ENCODE measurements at regions not wholly inside any gene's neighbourhood (a gene's known extent, or its start where the extent isn't known, plus 50 kb on each side); places are given as distances from the start of the nearest gene placed in this dataset.

- no peak overlapping the region for H4K8ac ChIP-seq (ENCODE audit: low read depth, low read length)
- no peak overlapping the region for H2AK5ac ChIP-seq (ENCODE audit: low read length)
These were observed 75.3 kb upstream of the OLFM1 start for GRCh38 chr9:135012166-135012565.

GRCh38 chr9:135014311-135015010, 73.0 kb upstream of the OLFM1 start:
- Histone ChIP-seq H2AK5ac (ENCODE audit: low read length) (no peak overlapping the region), H3K9me3 (ENCODE audit: insufficient read depth, low read depth, low read length) (peaks cover 6% of the 10 kb centered on the region), H3K36me3 (ENCODE audit: control insufficient read depth in 1 of 2, insufficient read depth in 2 of 2, low read length in 2 of 2) (no peaks in the 10 kb centered on the region), H3K27me3 (ENCODE audit: insufficient read depth, low read length) (no peaks in the 10 kb centered on the region), H3K4me3 (ENCODE audit: low read depth, low read length) (no peak overlapping the region), H3K79me2 (ENCODE audit: control insufficient read depth, insufficient read depth, low read length, poor library complexity) (no peaks in the 10 kb centered on the region), H4K8ac (ENCODE audit: low read depth, low read length) (no peak overlapping the region), H3K9ac (ENCODE audit: low read length) (no peak overlapping the region), H2BK12ac (ENCODE audit: low read length) (no peak overlapping the region), H3K14ac (ENCODE audit: low read length) (no peak overlapping the region), H3K4ac (ENCODE audit: low read depth, low read length) (no peak overlapping the region), H4K91ac (ENCODE audit: low read depth, low read length) (no peak overlapping the region), H4K12ac (ENCODE audit: low read depth, low read length) (no peak overlapping the region), H3K79me1 (ENCODE audit: low read length) (no peaks in the 10 kb centered on the region), H2BK5ac (ENCODE audit: low read depth, low read length, poor library complexity) (no peak overlapping the region), H3K18ac (ENCODE audit: low read length) (no peak overlapping the region), H2AFZ (ENCODE audit: insufficient read depth, low read length, poor library complexity) (no peak overlapping the region), H3K4me1 (ENCODE audit: control insufficient read depth in 1 of 2, insufficient read depth in 2 of 2, low read length in 2 of 2) (no peaks in the 10 kb centered on the region), H2BK120ac (ENCODE audit: insufficient read depth, low read length, poor library complexity) (no peak overlapping the region), H3K4me2 (ENCODE audit: low read length) (no peak overlapping the region), H3K23ac (ENCODE audit: low read length) (no peak overlapping the region), H3K27ac (ENCODE audit: low read depth, low read length) (no peak overlapping the region)
- DNase-seq, result no peak
- no CpG with 5 or more reads among the region's 24 CpGs for WGBS (ENCODE audit: extremely low coverage, insufficient coverage, insufficient read length)

More at GRCh38 chr9:135012166-135012565, 75.3 kb upstream of the OLFM1 start:
- H3K4me2 ChIP-seq (ENCODE audit: low read length), result no peak overlapping the region
- no peaks in the 10 kb centered on the region for H3K4me1 ChIP-seq (ENCODE audit: control insufficient read depth in 1 of 2, insufficient read depth in 2 of 2, low read length in 2 of 2)
- no peak overlapping the region for H4K12ac ChIP-seq (ENCODE audit: low read depth, low read length)
- H3K9me3 ChIP-seq (ENCODE audit: insufficient read depth, low read depth, low read length), result peaks cover 4% of the 10 kb centered on the region
- no peak overlapping the region for H3K14ac ChIP-seq (ENCODE audit: low read length)
- H3K18ac ChIP-seq (ENCODE audit: low read length), result no peak overlapping the region
- H2BK120ac ChIP-seq (ENCODE audit: insufficient read depth, low read length, poor library complexity), result no peak overlapping the region
- no CpG with 5 or more reads among the region's 5 CpGs for WGBS (ENCODE audit: extremely low coverage, insufficient coverage, insufficient read length)
- H3K79me1 ChIP-seq (ENCODE audit: low read length), result no peaks in the 10 kb centered on the region
- H3K4me3 ChIP-seq (ENCODE audit: low read depth, low read length), result no peak overlapping the region
- no peak overlapping the region for H4K91ac ChIP-seq (ENCODE audit: low read depth, low read length)
- no peak for DNase-seq
- H3K27ac ChIP-seq (ENCODE audit: low read depth, low read length), result no peak overlapping the region
- no peaks in the 10 kb centered on the region for H3K79me2 ChIP-seq (ENCODE audit: control insufficient read depth, insufficient read depth, low read length, poor library complexity)
- H3K9ac ChIP-seq (ENCODE audit: low read length), result no peak overlapping the region
- no peak overlapping the region for H3K23ac ChIP-seq (ENCODE audit: low read length)
- no peak overlapping the region for H2BK12ac ChIP-seq (ENCODE audit: low read length)
- no peaks in the 10 kb centered on the region for H3K27me3 ChIP-seq (ENCODE audit: insufficient read depth, low read length)
- no peak overlapping the region for H3K4ac ChIP-seq (ENCODE audit: low read depth, low read length)
- no peaks in the 10 kb centered on the region for H3K36me3 ChIP-seq (ENCODE audit: control insufficient read depth in 1 of 2, insufficient read depth in 2 of 2, low read length in 2 of 2)
- no peak overlapping the region for H2BK5ac ChIP-seq (ENCODE audit: low read depth, low read length, poor library complexity)
- no peak overlapping the region for H2AFZ ChIP-seq (ENCODE audit: insufficient read depth, low read length, poor library complexity)

GRCh38 chr9:135015096-135015495, 72.4 kb upstream of the OLFM1 start:
- Histone ChIP-seq H2BK5ac (ENCODE audit: low read depth, low read length, poor library complexity) (no peak overlapping the region), H3K18ac (ENCODE audit: low read length) (no peak overlapping the region), H2AFZ (ENCODE audit: insufficient read depth, low read length, poor library complexity) (no peak overlapping the region), H2BK120ac (ENCODE audit: insufficient read depth, low read length, poor library complexity) (no peak overlapping the region), H3K27me3 (ENCODE audit: insufficient read depth, low read length) (no peaks in the 10 kb centered on the region), H3K27ac (ENCODE audit: low read depth, low read length) (no peak overlapping the region), H3K9me3 (ENCODE audit: insufficient read depth, low read depth, low read length) (peaks cover 6% of the 10 kb centered on the region), H4K8ac (ENCODE audit: low read depth, low read length) (no peak overlapping the region), H3K36me3 (ENCODE audit: control insufficient read depth in 1 of 2, insufficient read depth in 2 of 2, low read length in 2 of 2) (no peaks in the 10 kb centered on the region), H3K79me2 (ENCODE audit: control insufficient read depth, insufficient read depth, low read length, poor library complexity) (no peaks in the 10 kb centered on the region), H2BK12ac (ENCODE audit: low read length) (no peak overlapping the region), H3K9ac (ENCODE audit: low read length) (no peak overlapping the region), H2AK5ac (ENCODE audit: low read length) (no peak overlapping the region), H3K4me3 (ENCODE audit: low read depth, low read length) (no peak overlapping the region), H3K4me2 (ENCODE audit: low read length) (no peak overlapping the region), H3K4ac (ENCODE audit: low read depth, low read length) (no peak overlapping the region), H3K23ac (ENCODE audit: low read length) (no peak overlapping the region), H3K79me1 (ENCODE audit: low read length) (no peaks in the 10 kb centered on the region), H3K4me1 (ENCODE audit: control insufficient read depth in 1 of 2, insufficient read depth in 2 of 2, low read length in 2 of 2) (no peaks in the 10 kb centered on the region), H4K12ac (ENCODE audit: low read depth, low read length) (no peak overlapping the region), H4K91ac (ENCODE audit: low read depth, low read length) (no peak overlapping the region), H3K14ac (ENCODE audit: low read length) (no peak overlapping the region)
- WGBS (ENCODE audit: extremely low coverage, insufficient coverage, insufficient read length), result no CpG with 5 or more reads among the region's 13 CpGs
- no peak for DNase-seq

GRCh38 chr9:135015565-135015964, 71.9 kb upstream of the OLFM1 start:
- WGBS (ENCODE audit: extremely low coverage, insufficient coverage, insufficient read length), result no CpG with 5 or more reads among the region's 6 CpGs
- H2BK5ac ChIP-seq (ENCODE audit: low read depth, low read length, poor library complexity), result no peak overlapping the region
- no peaks in the 10 kb centered on the region for H3K4me1 ChIP-seq (ENCODE audit: control insufficient read depth in 1 of 2, insufficient read depth in 2 of 2, low read length in 2 of 2)
- no peak overlapping the region for H2BK12ac ChIP-seq (ENCODE audit: low read length)
- H3K27ac ChIP-seq (ENCODE audit: low read depth, low read length), result no peak overlapping the region
- no peak overlapping the region for H3K14ac ChIP-seq (ENCODE audit: low read length)
- H3K4me3 ChIP-seq (ENCODE audit: low read depth, low read length), result no peak overlapping the region
- DNase-seq, result no peak
- no peak overlapping the region for H4K91ac ChIP-seq (ENCODE audit: low read depth, low read length)
- no peak overlapping the region for H3K4ac ChIP-seq (ENCODE audit: low read depth, low read length)
- H3K27me3 ChIP-seq (ENCODE audit: insufficient read depth, low read length), result no peaks in the 10 kb centered on the region
- no peaks in the 10 kb centered on the region for H3K79me1 ChIP-seq (ENCODE audit: low read length)
- H3K9ac ChIP-seq (ENCODE audit: low read length), result no peak overlapping the region
- H3K4me2 ChIP-seq (ENCODE audit: low read length), result no peak overlapping the region
- no peak overlapping the region for H4K12ac ChIP-seq (ENCODE audit: low read depth, low read length)
- no peak overlapping the region for H2AFZ ChIP-seq (ENCODE audit: insufficient read depth, low read length, poor library complexity)
- H3K18ac ChIP-seq (ENCODE audit: low read length), result no peak overlapping the region
- H3K79me2 ChIP-seq (ENCODE audit: control insufficient read depth, insufficient read depth, low read length, poor library complexity), result no peaks in the 10 kb centered on the region
- peaks cover 6% of the 10 kb centered on the region for H3K9me3 ChIP-seq (ENCODE audit: insufficient read depth, low read depth, low read length)
- H3K23ac ChIP-seq (ENCODE audit: low read length), result no peak overlapping the region
- no peaks in the 10 kb centered on the region for H3K36me3 ChIP-seq (ENCODE audit: control insufficient read depth in 1 of 2, insufficient read depth in 2 of 2, low read length in 2 of 2)
- H4K8ac ChIP-seq (ENCODE audit: low read depth, low read length), result no peak overlapping the region
- no peak overlapping the region for H2AK5ac ChIP-seq (ENCODE audit: low read length)
- no peak overlapping the region for H2BK120ac ChIP-seq (ENCODE audit: insufficient read depth, low read length, poor library complexity)

Data from trophoblast cell (in vitro differentiated cells and primary cell).